HCT116 (cell line): ENCODE measurements at regions not wholly inside any gene's neighbourhood (a gene's known extent, or its start where the extent isn't known, plus 50 kb on each side); places are given as distances from the start of the nearest gene placed in this dataset.

ENCODE experiments used
- EGR1 ChIP-seq: IDR thresholded peaks from 2 replicates; pipeline ENCODE4 v1.6.1; 2012; ENCODE audit warnings: low read depth
- EZH2 ChIP-seq: fragments of 200-600 bp; sonication (generic); IDR thresholded peaks from 2 replicates; pipeline ENCODE4 v1.6.1; 2017; ENCODE audit warnings: antibody characterized with exemption, mixed run types
- JUND ChIP-seq: IDR thresholded peaks from 2 replicates; pipeline ENCODE4 v1.6.1; 2012
- SIN3A ChIP-seq: IDR thresholded peaks from 2 replicates; pipeline ENCODE4 v1.6.1; 2012; ENCODE audit warnings: low read depth
- TCF7L2 ChIP-seq: IDR thresholded peaks from 2 replicates; pipeline ENCODE4 v1.7.0; 2011; ENCODE audit warnings: borderline replicate concordance, inconsistent platforms; ENCODE audit not compliant: insufficient read depth, insufficient read length; ENCODE audit errors: extremely low read depth
- TF ChIP-seq, protein P1 (sequence below), 3 experiments: fragments of 200-600 bp in 1 of 3; sonication (generic) in 1 of 3; IDR thresholded peaks in 2 of 3; conservative IDR thresholded peaks in 1 of 3; 2 replicates each; pipeline ENCODE4 v1.5.1; 2012 to 2017; ENCODE audit warnings: low read depth in 2 of 3, low read length in 2 of 3, antibody characterized with exemption in 1 of 3, borderline replicate concordance in 1 of 3, control low read depth in 1 of 3, mild to moderate bottlenecking in 1 of 3, mixed read lengths in 1 of 3, mixed run types in 1 of 3, moderate library complexity in 1 of 3; ENCODE audit not compliant: insufficient read depth in 1 of 3
- TF ChIP-seq, protein P2 (sequence below): IDR thresholded peaks from 2 replicates; pipeline ENCODE4 v1.6.1; 2012; ENCODE audit warnings: low read depth
- TF ChIP-seq, protein P3 (sequence below): IDR thresholded peaks from 2 replicates; pipeline ENCODE4 v1.6.1; 2011; ENCODE audit warnings: mild to moderate bottlenecking, low read length, moderate library complexity; ENCODE audit not compliant: insufficient replicate concordance; ENCODE audit errors: extremely low read depth

DNA sequence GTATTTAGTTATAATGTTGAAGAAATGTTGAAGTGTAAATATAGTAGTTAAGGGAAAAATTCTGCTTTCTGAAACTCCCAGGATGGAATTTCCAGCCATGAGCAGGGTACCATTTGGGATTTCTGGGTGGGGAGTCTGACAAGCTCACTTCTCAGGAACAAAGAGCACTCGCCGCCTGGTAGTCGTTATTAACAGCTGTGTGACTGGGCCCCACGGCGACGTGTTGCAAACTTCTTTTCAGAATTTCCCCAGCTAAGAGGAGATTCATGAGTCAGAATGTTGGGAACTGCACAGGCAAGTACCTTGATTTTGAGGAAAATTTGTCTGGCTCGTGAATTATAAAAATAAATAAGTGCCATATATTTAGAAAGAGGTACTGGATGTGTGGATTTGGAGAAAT lies 103.7 kb downstream of the LACC1 start:
- TF ChIP-seq, protein P1, sequence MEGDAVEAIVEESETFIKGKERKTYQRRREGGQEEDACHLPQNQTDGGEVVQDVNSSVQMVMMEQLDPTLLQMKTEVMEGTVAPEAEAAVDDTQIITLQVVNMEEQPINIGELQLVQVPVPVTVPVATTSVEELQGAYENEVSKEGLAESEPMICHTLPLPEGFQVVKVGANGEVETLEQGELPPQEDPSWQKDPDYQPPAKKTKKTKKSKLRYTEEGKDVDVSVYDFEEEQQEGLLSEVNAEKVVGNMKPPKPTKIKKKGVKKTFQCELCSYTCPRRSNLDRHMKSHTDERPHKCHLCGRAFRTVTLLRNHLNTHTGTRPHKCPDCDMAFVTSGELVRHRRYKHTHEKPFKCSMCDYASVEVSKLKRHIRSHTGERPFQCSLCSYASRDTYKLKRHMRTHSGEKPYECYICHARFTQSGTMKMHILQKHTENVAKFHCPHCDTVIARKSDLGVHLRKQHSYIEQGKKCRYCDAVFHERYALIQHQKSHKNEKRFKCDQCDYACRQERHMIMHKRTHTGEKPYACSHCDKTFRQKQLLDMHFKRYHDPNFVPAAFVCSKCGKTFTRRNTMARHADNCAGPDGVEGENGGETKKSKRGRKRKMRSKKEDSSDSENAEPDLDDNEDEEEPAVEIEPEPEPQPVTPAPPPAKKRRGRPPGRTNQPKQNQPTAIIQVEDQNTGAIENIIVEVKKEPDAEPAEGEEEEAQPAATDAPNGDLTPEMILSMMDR (IDR thresholded peaks at IDR 0.05 in 2 of 3, conservative IDR thresholded peaks at IDR 0.05 in 1 of 3; ENCODE audit: borderline replicate concordance in 1 of 3, insufficient read depth in 1 of 3, low read depth in 2 of 3, low read length in 2 of 3): no peak
- no peak for TF ChIP-seq EZH2
- TF ChIP-seq TCF7L2: no peak
- TF ChIP-seq, protein P2, sequence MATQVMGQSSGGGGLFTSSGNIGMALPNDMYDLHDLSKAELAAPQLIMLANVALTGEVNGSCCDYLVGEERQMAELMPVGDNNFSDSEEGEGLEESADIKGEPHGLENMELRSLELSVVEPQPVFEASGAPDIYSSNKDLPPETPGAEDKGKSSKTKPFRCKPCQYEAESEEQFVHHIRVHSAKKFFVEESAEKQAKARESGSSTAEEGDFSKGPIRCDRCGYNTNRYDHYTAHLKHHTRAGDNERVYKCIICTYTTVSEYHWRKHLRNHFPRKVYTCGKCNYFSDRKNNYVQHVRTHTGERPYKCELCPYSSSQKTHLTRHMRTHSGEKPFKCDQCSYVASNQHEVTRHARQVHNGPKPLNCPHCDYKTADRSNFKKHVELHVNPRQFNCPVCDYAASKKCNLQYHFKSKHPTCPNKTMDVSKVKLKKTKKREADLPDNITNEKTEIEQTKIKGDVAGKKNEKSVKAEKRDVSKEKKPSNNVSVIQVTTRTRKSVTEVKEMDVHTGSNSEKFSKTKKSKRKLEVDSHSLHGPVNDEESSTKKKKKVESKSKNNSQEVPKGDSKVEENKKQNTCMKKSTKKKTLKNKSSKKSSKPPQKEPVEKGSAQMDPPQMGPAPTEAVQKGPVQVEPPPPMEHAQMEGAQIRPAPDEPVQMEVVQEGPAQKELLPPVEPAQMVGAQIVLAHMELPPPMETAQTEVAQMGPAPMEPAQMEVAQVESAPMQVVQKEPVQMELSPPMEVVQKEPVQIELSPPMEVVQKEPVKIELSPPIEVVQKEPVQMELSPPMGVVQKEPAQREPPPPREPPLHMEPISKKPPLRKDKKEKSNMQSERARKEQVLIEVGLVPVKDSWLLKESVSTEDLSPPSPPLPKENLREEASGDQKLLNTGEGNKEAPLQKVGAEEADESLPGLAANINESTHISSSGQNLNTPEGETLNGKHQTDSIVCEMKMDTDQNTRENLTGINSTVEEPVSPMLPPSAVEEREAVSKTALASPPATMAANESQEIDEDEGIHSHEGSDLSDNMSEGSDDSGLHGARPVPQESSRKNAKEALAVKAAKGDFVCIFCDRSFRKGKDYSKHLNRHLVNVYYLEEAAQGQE: no peak
- TF ChIP-seq SIN3A: no peak
- no peak for TF ChIP-seq JUND
- TF ChIP-seq, protein P3, sequence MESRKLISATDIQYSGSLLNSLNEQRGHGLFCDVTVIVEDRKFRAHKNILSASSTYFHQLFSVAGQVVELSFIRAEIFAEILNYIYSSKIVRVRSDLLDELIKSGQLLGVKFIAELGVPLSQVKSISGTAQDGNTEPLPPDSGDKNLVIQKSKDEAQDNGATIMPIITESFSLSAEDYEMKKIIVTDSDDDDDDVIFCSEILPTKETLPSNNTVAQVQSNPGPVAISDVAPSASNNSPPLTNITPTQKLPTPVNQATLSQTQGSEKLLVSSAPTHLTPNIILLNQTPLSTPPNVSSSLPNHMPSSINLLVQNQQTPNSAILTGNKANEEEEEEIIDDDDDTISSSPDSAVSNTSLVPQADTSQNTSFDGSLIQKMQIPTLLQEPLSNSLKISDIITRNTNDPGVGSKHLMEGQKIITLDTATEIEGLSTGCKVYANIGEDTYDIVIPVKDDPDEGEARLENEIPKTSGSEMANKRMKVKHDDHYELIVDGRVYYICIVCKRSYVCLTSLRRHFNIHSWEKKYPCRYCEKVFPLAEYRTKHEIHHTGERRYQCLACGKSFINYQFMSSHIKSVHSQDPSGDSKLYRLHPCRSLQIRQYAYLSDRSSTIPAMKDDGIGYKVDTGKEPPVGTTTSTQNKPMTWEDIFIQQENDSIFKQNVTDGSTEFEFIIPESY: no peak
- TF ChIP-seq EGR1: no peak
